B cell (primary cell): ENCODE measurements at regions not wholly inside any gene's neighbourhood (a gene's known extent, or its start where the extent isn't known, plus 50 kb on each side); places are given as distances from the start of the nearest gene placed in this dataset.

ENCODE experiments used
- CTCF ChIP-seq: fragments of 200-600 bp; IDR thresholded peaks from one replicate; pipeline ENCODE4 v1.8.0; 2022; ENCODE audit warnings: antibody characterized with exemption, mild to moderate bottlenecking
- EZH2 ChIP-seq: IDR thresholded peaks from 2 replicates; pipeline ENCODE4 v1.6.1; 2012; ENCODE audit warnings: borderline replicate concordance, low read depth, mild to moderate bottlenecking, moderate library complexity, low read length; ENCODE audit not compliant: insufficient read depth, poor library complexity, severe bottlenecking

GRCh38 chrX:46244451-46244850 lies 300.8 kb downstream of the ZNF674 start:
- TF ChIP-seq CTCF (no peak), EZH2 (no peak)
